GM13976 (cell line): ENCODE measurements at regions not wholly inside any gene's neighbourhood (a gene's known extent, or its start where the extent isn't known, plus 50 kb on each side); places are given as distances from the start of the nearest gene placed in this dataset.
"Not testable (repeated sequence)": the region's sequence is repeated elsewhere in the genome, so short reads cannot be mapped to it uniquely, and the experiment has no call there.

Experiments
- DNase-seq: peaks from one replicate; pipeline ENCODE4 v3.0.0; 2012; ENCODE audit warnings: low spot score
- CTCF ChIP-seq: IDR thresholded peaks from 2 replicates; pipeline ENCODE4 v1.5.1; 2012; ENCODE audit warnings: borderline replicate concordance, mild to moderate bottlenecking; ENCODE audit not compliant: insufficient read depth; ENCODE audit errors: extremely low read depth, missing control alignments, control extremely low read depth
- in situ Hi-C: fragments of 300-500 bp; cut with MboI; formaldehyde crosslinking; loops from one replicate; pipeline ENCODE4 v1.12.0; 2022; ENCODE audit warnings: low sequenced_read_pairs, mixed read lengths, inconsistent platforms; ENCODE audit not compliant: unreplicated experiment

- no peak for DNase-seq
- in situ Hi-C loops: no loop called here
Measured at GRCh38 chr9:26131886-26132285, 453.6 kb upstream of the TUSC1 start.

GRCh38 chr9:26129217-26129616, 451.0 kb upstream of the TUSC1 start:
- DNase-seq: no peak
- in situ Hi-C loops: no loop called here
- TF ChIP-seq CTCF: no peak

More at GRCh38 chr9:26131886-26132285, 453.6 kb upstream of the TUSC1 start:
- no peak for TF ChIP-seq CTCF

- in situ Hi-C loops: no loop called here
- no peak for DNase-seq
- TF ChIP-seq CTCF: no peak
Measured at GRCh38 chr9:26125693-26126092, 447.4 kb upstream of the TUSC1 start.

GRCh38 chr9:26116085-26116484, 437.8 kb upstream of the TUSC1 start:
- in situ Hi-C loops, DNase-seq: not testable (repeated sequence)

GRCh38 chr9:26112724-26113123, 434.5 kb upstream of the TUSC1 start:
- in situ Hi-C loops: no loop called here
- no peak for TF ChIP-seq CTCF
- no peak for DNase-seq

GRCh38 chr9:26086396-26086795, 408.2 kb upstream of the TUSC1 start:
- DNase-seq: no peak
- in situ Hi-C loops: no loop called here
- no peak for TF ChIP-seq CTCF

GRCh38 chr9:26081847-26082246, 403.6 kb upstream of the TUSC1 start:
- TF ChIP-seq CTCF: no peak
- in situ Hi-C loops: no loop called here
- no peak for DNase-seq

GRCh38 chr9:26078706-26079105, 400.5 kb upstream of the TUSC1 start:
- in situ Hi-C loops: no loop called here
- DNase-seq: no peak
- TF ChIP-seq CTCF: no peak
